ENCODE measurements at regions not wholly inside any gene's neighbourhood (a gene's known extent, or its start where the extent isn't known, plus 50 kb on each side); places are given as distances from the start of the nearest gene placed in this dataset.

DNA sequence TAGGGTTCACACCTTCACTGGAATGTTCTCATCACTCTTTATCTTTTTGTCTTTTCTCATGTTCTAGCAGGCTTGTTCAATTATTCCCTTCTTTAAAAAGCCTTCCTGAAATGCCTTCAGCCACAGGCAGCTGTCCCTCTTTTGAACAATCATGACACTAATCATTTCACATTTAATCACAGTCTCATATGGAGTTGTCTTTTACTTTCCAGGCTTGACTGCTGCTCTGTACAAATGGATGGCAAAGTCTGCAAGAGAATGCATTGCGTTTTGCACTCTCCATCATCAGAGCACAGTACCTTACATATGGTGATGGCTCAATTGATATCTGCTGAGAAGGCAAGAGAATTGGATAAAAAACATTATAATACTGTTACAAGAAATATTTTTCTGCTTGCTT, 529.8 kb downstream of the DIPK2A start:
- TF ChIP-seq, protein P1, sequence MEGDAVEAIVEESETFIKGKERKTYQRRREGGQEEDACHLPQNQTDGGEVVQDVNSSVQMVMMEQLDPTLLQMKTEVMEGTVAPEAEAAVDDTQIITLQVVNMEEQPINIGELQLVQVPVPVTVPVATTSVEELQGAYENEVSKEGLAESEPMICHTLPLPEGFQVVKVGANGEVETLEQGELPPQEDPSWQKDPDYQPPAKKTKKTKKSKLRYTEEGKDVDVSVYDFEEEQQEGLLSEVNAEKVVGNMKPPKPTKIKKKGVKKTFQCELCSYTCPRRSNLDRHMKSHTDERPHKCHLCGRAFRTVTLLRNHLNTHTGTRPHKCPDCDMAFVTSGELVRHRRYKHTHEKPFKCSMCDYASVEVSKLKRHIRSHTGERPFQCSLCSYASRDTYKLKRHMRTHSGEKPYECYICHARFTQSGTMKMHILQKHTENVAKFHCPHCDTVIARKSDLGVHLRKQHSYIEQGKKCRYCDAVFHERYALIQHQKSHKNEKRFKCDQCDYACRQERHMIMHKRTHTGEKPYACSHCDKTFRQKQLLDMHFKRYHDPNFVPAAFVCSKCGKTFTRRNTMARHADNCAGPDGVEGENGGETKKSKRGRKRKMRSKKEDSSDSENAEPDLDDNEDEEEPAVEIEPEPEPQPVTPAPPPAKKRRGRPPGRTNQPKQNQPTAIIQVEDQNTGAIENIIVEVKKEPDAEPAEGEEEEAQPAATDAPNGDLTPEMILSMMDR (optimal IDR thresholded peaks at IDR 0.05 in 1 of 3, IDR thresholded peaks at IDR 0.05 in 1 of 3, conservative IDR thresholded peaks at IDR 0.05 in 1 of 3; ENCODE audit: extremely low read depth in 1 of 3, insufficient read depth in 2 of 3, low read length in 3 of 3) = no peak
- TF ChIP-seq EZH2 (IDR thresholded peaks at IDR 0.05; ENCODE audit: low read length) = no peak
